C4-2B (cell line): ENCODE measurements at regions not wholly inside any gene's neighbourhood (a gene's known extent, or its start where the extent isn't known, plus 50 kb on each side); places are given as distances from the start of the nearest gene placed in this dataset.

Source experiments
- CTCF ChIP-seq: fragments of 450-650 bp; conservative IDR thresholded peaks from 2 replicates; pipeline ENCODE4 v1.5.1; 2017; ENCODE audit warnings: mild to moderate bottlenecking
- ZFX ChIP-seq: fragments of 450-650 bp; IDR thresholded peaks from 2 replicates; pipeline ENCODE4 v1.6.1; 2017

- TF ChIP-seq CTCF (no peak), ZFX (no peak)
Observed at GRCh38 chr1:108046026-108046425, 81.0 kb upstream of the VAV3 start.
